SIG-M5 treated with dmso at 0.1 percent for 504 hours (cell line): ENCODE measurements at regions not wholly inside any gene's neighbourhood (a gene's known extent, or its start where the extent isn't known, plus 50 kb on each side); places are given as distances from the start of the nearest gene placed in this dataset.

ENCODE experiments used
- DNase-seq: peaks from one replicate; lab custom pipeline; 2025; ENCODE audit not compliant: unreplicated experiment; lab: John Stamatoyannopoulos, UW

- DNase-seq = no peak
Observed at GRCh38 chr2:18200771-18201170, 322.3 kb downstream of the KCNS3 start.

GRCh38 chr2:18198677-18199076 lies 320.2 kb downstream of the KCNS3 start:
- no peak for DNase-seq

GRCh38 chr2:18194161-18194560 lies 315.7 kb downstream of the KCNS3 start:
- DNase-seq = no peak

- no peak for DNase-seq
Observed at GRCh38 chr2:18186816-18187613, 308.5 kb downstream of the KCNS3 start.

GRCh38 chr2:18182861-18183260 lies 304.4 kb downstream of the KCNS3 start:
- DNase-seq = no peak

- DNase-seq = no peak
Observed at GRCh38 chr2:18180912-18181311, 302.4 kb downstream of the KCNS3 start.

GRCh38 chr2:18180031-18180610 lies 301.7 kb downstream of the KCNS3 start:
- no peak for DNase-seq

- peak; percentile 83 for DNase-seq
Observed at GRCh38 chr2:18178736-18179349, 300.4 kb downstream of the KCNS3 start.

GRCh38 chr2:18176679-18177215 lies 298.3 kb downstream of the KCNS3 start:
- DNase-seq = no peak

- no peak for DNase-seq
Observed at GRCh38 chr2:18172607-18173006, 294.1 kb downstream of the KCNS3 start.

- DNase-seq = no peak
Observed at GRCh38 chr2:18171191-18172139, 293.0 kb downstream of the KCNS3 start.

- no peak for DNase-seq
Observed at GRCh38 chr2:18170642-18171041, 292.2 kb downstream of the KCNS3 start.

GRCh38 chr2:18169893-18170175 lies 291.4 kb downstream of the KCNS3 start:
- no peak for DNase-seq

- no peak for DNase-seq
Observed at GRCh38 chr2:18169121-18169892, 290.8 kb downstream of the KCNS3 start.

GRCh38 chr2:18167871-18168270 lies 289.4 kb downstream of the KCNS3 start:
- no peak for DNase-seq

- no peak for DNase-seq
Observed at GRCh38 chr2:18161681-18162080, 283.2 kb downstream of the KCNS3 start.

GRCh38 chr2:18159896-18160295 lies 281.4 kb downstream of the KCNS3 start:
- no peak for DNase-seq

GRCh38 chr2:18156421-18156820 lies 278.0 kb downstream of the KCNS3 start:
- no peak for DNase-seq

GRCh38 chr2:18156002-18156401 lies 277.5 kb downstream of the KCNS3 start:
- no peak for DNase-seq

GRCh38 chr2:18154812-18155211 lies 276.3 kb downstream of the KCNS3 start:
- no peak for DNase-seq
